ENCODE measurements at regions not wholly inside any gene's neighbourhood (a gene's known extent, or its start where the extent isn't known, plus 50 kb on each side); places are given as distances from the start of the nearest gene placed in this dataset.
"Not testable (repeated sequence)": the region's sequence is repeated elsewhere in the genome, so short reads cannot be mapped to it uniquely, and the experiment has no call there.

DNA sequence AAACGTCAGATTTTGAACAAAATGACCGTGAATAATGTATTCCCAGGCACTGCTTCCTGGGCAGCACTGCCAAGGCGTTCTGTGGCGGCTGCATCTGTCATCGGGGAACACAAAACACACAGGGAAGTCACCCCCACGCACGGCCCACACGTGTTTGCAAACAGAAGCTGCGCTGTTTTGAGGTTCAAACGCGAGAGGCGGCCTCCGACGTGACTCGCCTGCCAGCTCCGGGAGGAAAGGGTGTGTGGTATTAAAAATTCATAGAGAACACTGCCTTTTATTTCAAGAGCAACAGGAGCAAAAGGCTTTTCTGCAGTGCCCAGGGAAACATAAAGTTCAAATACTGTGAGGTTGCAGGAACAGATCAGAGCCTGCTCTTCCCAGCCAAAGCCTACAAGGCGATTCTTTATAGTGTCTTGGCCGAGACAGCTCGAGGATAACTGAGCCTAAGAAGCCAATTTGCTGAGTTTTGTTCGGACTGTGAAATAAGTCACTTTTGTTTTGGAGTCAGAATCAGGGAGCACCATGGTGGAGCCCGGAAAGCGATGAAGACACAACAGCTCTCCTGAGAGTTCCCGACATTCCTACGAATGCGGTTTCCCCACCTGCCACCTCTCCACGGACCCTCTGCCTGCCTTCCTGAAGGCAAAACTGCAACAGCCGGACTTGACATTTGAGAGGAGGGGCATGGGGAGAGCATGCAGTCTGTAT is 115.3 kb upstream of the IRX2 start:
- intact Hi-C loops (cut with DNase I) = no loop called here
- no peak for DNase-seq (ENCODE audit: low spot score in 2 of 2)
- H3K9me3 ChIP-seq = no peaks in the 10 kb centered on the region
- H3K27me3 ChIP-seq = no peaks in the 10 kb centered on the region
- H3K4me1 ChIP-seq = no peaks in the 10 kb centered on the region
- H3K4me3 ChIP-seq = no peak overlapping the region
- H3K27ac ChIP-seq = no peak overlapping the region
- TF ChIP-seq, protein P1, sequence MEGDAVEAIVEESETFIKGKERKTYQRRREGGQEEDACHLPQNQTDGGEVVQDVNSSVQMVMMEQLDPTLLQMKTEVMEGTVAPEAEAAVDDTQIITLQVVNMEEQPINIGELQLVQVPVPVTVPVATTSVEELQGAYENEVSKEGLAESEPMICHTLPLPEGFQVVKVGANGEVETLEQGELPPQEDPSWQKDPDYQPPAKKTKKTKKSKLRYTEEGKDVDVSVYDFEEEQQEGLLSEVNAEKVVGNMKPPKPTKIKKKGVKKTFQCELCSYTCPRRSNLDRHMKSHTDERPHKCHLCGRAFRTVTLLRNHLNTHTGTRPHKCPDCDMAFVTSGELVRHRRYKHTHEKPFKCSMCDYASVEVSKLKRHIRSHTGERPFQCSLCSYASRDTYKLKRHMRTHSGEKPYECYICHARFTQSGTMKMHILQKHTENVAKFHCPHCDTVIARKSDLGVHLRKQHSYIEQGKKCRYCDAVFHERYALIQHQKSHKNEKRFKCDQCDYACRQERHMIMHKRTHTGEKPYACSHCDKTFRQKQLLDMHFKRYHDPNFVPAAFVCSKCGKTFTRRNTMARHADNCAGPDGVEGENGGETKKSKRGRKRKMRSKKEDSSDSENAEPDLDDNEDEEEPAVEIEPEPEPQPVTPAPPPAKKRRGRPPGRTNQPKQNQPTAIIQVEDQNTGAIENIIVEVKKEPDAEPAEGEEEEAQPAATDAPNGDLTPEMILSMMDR (IDR thresholded peaks at IDR 0.05) = no peak
- H3K36me3 ChIP-seq = no peaks in the 10 kb centered on the region

- Histone ChIP-seq H3K27ac (no peak overlapping the region), H3K4me3 (no peak overlapping the region), H3K27me3 (no peaks in the 10 kb centered on the region), H3K4me1 (no peaks in the 10 kb centered on the region), H3K36me3 (no peaks in the 10 kb centered on the region), H3K9me3 (no peaks in the 10 kb centered on the region)
- TF ChIP-seq, protein P1 (IDR thresholded peaks at IDR 0.05) = no peak
- DNase-seq (ENCODE audit: low spot score in 2 of 2) = no peak
- intact Hi-C loops (cut with DNase I) = no loop called here
Measured at GRCh38 chr5:2865856-2866255, 114.4 kb upstream of the IRX2 start.

GRCh38 chr5:2864515-2865105 is 113.1 kb upstream of the IRX2 start:
- TF ChIP-seq, protein P1 (IDR thresholded peaks at IDR 0.05) = no peak

DNA sequence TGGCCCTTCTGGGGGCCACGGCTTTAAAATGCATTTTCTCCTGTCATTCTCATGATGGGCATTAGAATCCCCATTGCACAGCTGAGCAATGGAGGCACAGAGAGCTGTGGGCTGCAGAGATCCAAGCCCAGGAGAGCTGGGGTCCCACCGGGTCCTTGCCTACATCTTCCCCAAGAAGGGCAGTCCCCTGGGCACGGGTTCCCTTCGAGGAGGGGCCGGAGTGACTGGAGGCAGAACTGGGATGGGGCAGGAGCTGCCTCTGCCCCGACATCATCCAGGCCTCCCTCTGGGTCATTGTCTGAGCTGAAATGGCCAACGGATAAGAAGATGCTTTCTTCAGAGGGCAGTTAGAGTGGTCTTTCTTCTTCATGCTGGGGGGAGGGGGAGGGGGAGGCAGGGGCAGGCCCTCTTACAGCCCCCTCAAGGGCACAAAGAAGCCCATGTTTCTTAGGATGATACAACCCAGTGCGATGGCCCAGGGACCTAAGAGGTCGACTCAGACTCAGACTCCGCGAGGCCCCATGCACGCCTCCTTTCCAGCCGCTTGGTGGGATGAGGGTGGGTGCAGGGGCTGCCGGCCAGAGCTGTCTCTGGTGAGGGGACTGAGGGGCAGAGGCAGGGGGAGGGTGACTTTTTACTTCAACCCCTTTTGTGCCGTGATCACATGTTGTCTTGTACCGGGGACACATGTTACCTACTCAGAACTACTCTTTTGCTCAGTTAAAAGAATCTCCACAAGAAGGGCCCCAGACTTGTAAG is 112.4 kb upstream of the IRX2 start:
- Histone ChIP-seq H3K36me3 (no peaks in the 10 kb centered on the region), H3K4me1 (no peaks in the 10 kb centered on the region), H3K27me3 (no peaks in the 10 kb centered on the region), H3K9me3 (no peaks in the 10 kb centered on the region), H3K4me3 (no peak overlapping the region), H3K27ac (no peak overlapping the region)
- DNase-seq (ENCODE audit: low spot score in 2 of 2) = no peak
- intact Hi-C loops (cut with DNase I) = no loop called here
- TF ChIP-seq, protein P1 (IDR thresholded peaks at IDR 0.05) = no peak

More at GRCh38 chr5:2864515-2865105, 113.1 kb upstream of the IRX2 start:
- Histone ChIP-seq H3K4me1 (no peaks in the 10 kb centered on the region), H3K36me3 (no peaks in the 10 kb centered on the region), H3K27ac (no peak overlapping the region), H3K9me3 (no peaks in the 10 kb centered on the region), H3K4me3 (no peak overlapping the region), H3K27me3 (no peaks in the 10 kb centered on the region)
- no peak for DNase-seq (ENCODE audit: low spot score in 2 of 2)
- intact Hi-C loops (cut with DNase I) = no loop called here

GRCh38 chr5:2863133-2863532 is 111.7 kb upstream of the IRX2 start:
- TF ChIP-seq, protein P1 (IDR thresholded peaks at IDR 0.05) = no peak
- Histone ChIP-seq H3K36me3 (no peaks in the 10 kb centered on the region), H3K27ac (no peak overlapping the region), H3K4me1 (no peaks in the 10 kb centered on the region), H3K4me3 (no peak overlapping the region), H3K27me3 (no peaks in the 10 kb centered on the region), H3K9me3 (no peaks in the 10 kb centered on the region)
- intact Hi-C loops (cut with DNase I) = no loop called here
- DNase-seq (ENCODE audit: low spot score in 2 of 2) = no peak

DNA sequence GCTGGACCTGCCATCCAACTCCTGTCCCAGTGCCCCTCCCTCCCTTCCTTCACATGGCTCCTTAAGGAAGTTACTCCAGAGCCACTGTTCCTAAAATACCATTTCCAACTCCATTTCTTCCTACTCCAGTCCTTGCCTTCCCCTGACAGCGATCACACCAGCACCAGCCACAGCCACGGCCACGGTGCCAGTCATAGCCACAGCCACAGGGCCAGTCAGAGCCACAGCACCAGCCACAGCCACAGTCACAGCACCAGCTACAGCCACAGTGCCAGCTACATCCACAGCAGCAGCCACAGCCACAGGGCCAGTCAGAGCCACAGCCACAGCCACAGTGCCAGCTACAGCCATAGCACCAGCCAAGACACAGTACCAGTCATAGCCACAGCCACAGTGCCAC is 110.7 kb upstream of the IRX2 start:
- H3K36me3 ChIP-seq = not testable (repeated sequence)

More for the DNA sequence above, 110.7 kb upstream of the IRX2 start:
- H3K27ac ChIP-seq; DNase-seq (ENCODE audit: low spot score in 2 of 2); H3K4me1 ChIP-seq; intact Hi-C loops (cut with DNase I); H3K4me3 ChIP-seq; H3K27me3 ChIP-seq; H3K9me3 ChIP-seq: not testable (repeated sequence)

Data from ascending aorta (tissue), 2 donors.